ENCODE measurements at regions not wholly inside any gene's neighbourhood (a gene's known extent, or its start where the extent isn't known, plus 50 kb on each side); places are given as distances from the start of the nearest gene placed in this dataset.

- Histone ChIP-seq H4K20me1 (ENCODE audit: insufficient read depth, low read length) (no peaks in the 10 kb centered on the region), H3K27ac (ENCODE audit: low read depth, low read length) (no peak overlapping the region)
Observed at GRCh38 chr13:47268270-47268669, 371.4 kb upstream of the HTR2A start.

GRCh38 chr13:47258384-47258783 lies 361.5 kb upstream of the HTR2A start:
- Histone ChIP-seq H3K79me2 (ENCODE audit: insufficient read depth, low read length) (no peaks in the 10 kb centered on the region), H3K9me3 (ENCODE audit: insufficient read depth, low read depth, low read length) (no peaks in the 10 kb centered on the region), H3K36me3 (ENCODE audit: insufficient read depth, low read length) (no peaks in the 10 kb centered on the region), H3K4me1 (ENCODE audit: insufficient read depth, low read length) (no peaks in the 10 kb centered on the region), H3K27ac (ENCODE audit: low read depth, low read length) (no peak overlapping the region), H4K20me1 (ENCODE audit: insufficient read depth, low read length) (no peaks in the 10 kb centered on the region), H2AFZ (ENCODE audit: low read depth, low read length) (no peak overlapping the region), H3K27me3 (ENCODE audit: insufficient read depth, low read length) (no peaks in the 10 kb centered on the region), H3K4me3 (ENCODE audit: insufficient read depth, low read depth, low read length) (no peak overlapping the region), H3K4me2 (ENCODE audit: low read length) (no peak overlapping the region), H3K9ac (ENCODE audit: low read length) (no peak overlapping the region)
- H3K9me3 Mint-ChIP-seq (ENCODE audit: unreplicated experiment): no peaks in the 10 kb centered on the region
- DNase-seq (ENCODE audit: low read depth) (no peak), FAIRE-seq (no peak)
- peaks cover 2% of the 10 kb centered on the region for H3K27me3 Mint-ChIP-seq (ENCODE audit: low read depth, unreplicated experiment)
- no peaks in the 10 kb centered on the region for H3K36me3 Mint-ChIP-seq (ENCODE audit: low read depth, unreplicated experiment)
- H3K27ac Mint-ChIP-seq (ENCODE audit: unreplicated experiment): no peak overlapping the region
- no peak overlapping the region for H3K4me3 Mint-ChIP-seq (ENCODE audit: unreplicated experiment)
- no peak for TF ChIP-seq EZH2 (IDR thresholded peaks at IDR 0.05; ENCODE audit: insufficient read depth, low read length)
- TF ChIP-seq CTCF (IDR thresholded peaks at IDR 0.05; ENCODE audit: insufficient read depth, low read depth, low read length): no peak
- H3K4me1 Mint-ChIP-seq (ENCODE audit: low read depth, unreplicated experiment): no peaks in the 10 kb centered on the region

More at GRCh38 chr13:47268270-47268669, 371.4 kb upstream of the HTR2A start:
- Histone ChIP-seq H3K27me3 (ENCODE audit: insufficient read depth, low read length) (no peaks in the 10 kb centered on the region), H3K4me2 (ENCODE audit: low read length) (no peak overlapping the region), H3K4me1 (ENCODE audit: insufficient read depth, low read length) (no peaks in the 10 kb centered on the region), H3K4me3 (ENCODE audit: insufficient read depth, low read depth, low read length) (no peak overlapping the region), H2AFZ (ENCODE audit: low read depth, low read length) (no peak overlapping the region), H3K9me3 (ENCODE audit: insufficient read depth, low read depth, low read length) (no peaks in the 10 kb centered on the region), H3K79me2 (ENCODE audit: insufficient read depth, low read length) (no peaks in the 10 kb centered on the region), H3K9ac (ENCODE audit: low read length) (no peak overlapping the region), H3K36me3 (ENCODE audit: insufficient read depth, low read length) (no peaks in the 10 kb centered on the region)
- DNase-seq (ENCODE audit: low read depth) (no peak), FAIRE-seq (no peak)
- Mint-ChIP-seq H3K36me3 (ENCODE audit: low read depth, unreplicated experiment) (no peaks in the 10 kb centered on the region), H3K27me3 (ENCODE audit: low read depth, unreplicated experiment) (no peaks in the 10 kb centered on the region), H3K9me3 (ENCODE audit: unreplicated experiment) (no peaks in the 10 kb centered on the region), H3K4me1 (ENCODE audit: low read depth, unreplicated experiment) (no peaks in the 10 kb centered on the region), H3K4me3 (ENCODE audit: unreplicated experiment) (no peak overlapping the region), H3K27ac (ENCODE audit: unreplicated experiment) (no peak overlapping the region)
- TF ChIP-seq CTCF (IDR thresholded peaks at IDR 0.05; ENCODE audit: insufficient read depth, low read depth, low read length) (no peak), EZH2 (IDR thresholded peaks at IDR 0.05; ENCODE audit: insufficient read depth, low read length) (no peak)

- H3K36me3 Mint-ChIP-seq (ENCODE audit: low read depth, unreplicated experiment): no peaks in the 10 kb centered on the region
- H4K20me1 ChIP-seq (ENCODE audit: insufficient read depth, low read length): no peaks in the 10 kb centered on the region
- TF ChIP-seq CTCF (IDR thresholded peaks at IDR 0.05; ENCODE audit: insufficient read depth, low read depth, low read length) (no peak), EZH2 (IDR thresholded peaks at IDR 0.05; ENCODE audit: insufficient read depth, low read length) (no peak)
- DNase-seq (ENCODE audit: low read depth) (peak; percentile 88), FAIRE-seq (peak; percentile 98)
- H3K27ac Mint-ChIP-seq (ENCODE audit: unreplicated experiment): no peak overlapping the region
- H3K27me3 ChIP-seq (ENCODE audit: insufficient read depth, low read length): no peaks in the 10 kb centered on the region
- no peaks in the 10 kb centered on the region for H3K4me1 ChIP-seq (ENCODE audit: insufficient read depth, low read length)
- H3K79me2 ChIP-seq (ENCODE audit: insufficient read depth, low read length): no peaks in the 10 kb centered on the region
- H3K9ac ChIP-seq (ENCODE audit: low read length): no peak overlapping the region
- H3K36me3 ChIP-seq (ENCODE audit: insufficient read depth, low read length): no peaks in the 10 kb centered on the region
- no peaks in the 10 kb centered on the region for H3K9me3 ChIP-seq (ENCODE audit: insufficient read depth, low read depth, low read length)
- peaks cover 2% of the 10 kb centered on the region for H3K27me3 Mint-ChIP-seq (ENCODE audit: low read depth, unreplicated experiment)
- H3K27ac ChIP-seq (ENCODE audit: low read depth, low read length): no peak overlapping the region
- peak overlapping the region; percentile 8 for H3K4me2 ChIP-seq (ENCODE audit: low read length)
- no peak overlapping the region for H3K4me3 Mint-ChIP-seq (ENCODE audit: unreplicated experiment)
- H2AFZ ChIP-seq (ENCODE audit: low read depth, low read length): no peak overlapping the region
- H3K9me3 Mint-ChIP-seq (ENCODE audit: unreplicated experiment): no peaks in the 10 kb centered on the region
- H3K4me1 Mint-ChIP-seq (ENCODE audit: low read depth, unreplicated experiment): peaks cover 3% of the 10 kb centered on the region
- H3K4me3 ChIP-seq (ENCODE audit: insufficient read depth, low read depth, low read length): no peak overlapping the region
Observed at GRCh38 chr13:47256618-47257017, 359.8 kb upstream of the HTR2A start.

All from astrocyte (in vitro differentiated cells and primary cell).